Superior temporal gyrus (tissue), 1 donor: ENCODE measurements at regions not wholly inside any gene's neighbourhood (a gene's known extent, or its start where the extent isn't known, plus 50 kb on each side); places are given as distances from the start of the nearest gene placed in this dataset.

Experiments
- DNase-seq: peaks from one replicate; pipeline ENCODE4 v3.0.0-alpha.2; 2016; ENCODE audit errors: extremely low spot score

DNA sequence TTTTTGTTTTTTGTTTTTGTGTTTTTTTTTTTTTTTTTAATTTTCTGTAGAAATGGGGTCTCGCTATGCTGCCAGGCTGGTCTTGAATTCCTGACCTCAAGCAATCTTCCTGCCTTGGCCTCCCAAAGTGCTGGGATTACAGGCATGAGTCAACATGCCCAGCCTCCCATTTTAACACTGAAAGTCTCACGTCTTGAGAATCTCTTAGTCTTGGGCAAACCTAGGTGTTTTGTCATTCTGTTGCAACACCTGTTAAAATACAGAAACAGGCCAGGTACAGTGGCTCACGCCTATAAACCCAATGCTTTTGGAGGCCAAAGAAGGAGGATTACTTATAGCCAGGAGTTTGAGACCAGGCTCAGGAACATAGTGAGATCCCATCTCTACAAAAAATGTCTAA is 599.0 kb downstream of the TLR4 start:
- no peak for DNase-seq

DNA sequence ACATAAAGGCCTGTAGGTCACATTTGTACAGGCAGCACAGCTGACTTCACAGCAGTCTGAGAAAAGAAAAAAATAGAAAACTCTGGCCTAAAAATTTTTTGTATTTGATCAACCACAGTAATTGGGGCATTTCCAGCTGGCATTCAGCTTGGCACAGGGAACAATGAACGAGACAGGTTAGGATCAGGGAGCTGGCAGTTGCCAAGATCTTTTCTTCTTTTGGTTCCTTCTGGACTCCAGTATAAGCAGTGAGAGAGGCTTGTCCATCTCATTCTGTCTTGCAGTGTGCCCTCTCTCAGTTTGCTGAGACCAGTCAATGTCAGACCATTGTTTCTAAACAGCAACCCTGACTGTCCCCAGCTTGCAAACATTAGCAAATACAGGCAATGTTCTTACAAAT is 601.1 kb downstream of the TLR4 start:
- no peak for DNase-seq

DNA sequence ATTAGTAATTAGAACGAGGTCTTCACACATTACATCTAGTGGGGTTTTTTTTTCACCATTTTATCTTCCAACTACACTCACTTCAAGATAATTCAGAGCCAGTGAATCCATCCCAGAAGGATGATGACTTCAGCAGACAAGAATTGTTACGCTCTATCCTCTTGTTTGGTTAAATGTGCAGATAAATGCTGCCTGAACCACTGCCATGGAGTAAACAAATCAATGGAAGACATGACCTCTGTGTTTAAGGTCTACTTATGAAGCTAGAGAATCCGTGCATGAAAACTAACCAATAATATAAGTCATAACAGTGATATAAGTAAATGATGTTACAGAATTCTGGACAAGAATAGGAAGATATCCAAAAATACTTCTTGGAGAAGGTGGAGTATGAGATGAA is 602.6 kb downstream of the TLR4 start:
- no peak for DNase-seq

DNA sequence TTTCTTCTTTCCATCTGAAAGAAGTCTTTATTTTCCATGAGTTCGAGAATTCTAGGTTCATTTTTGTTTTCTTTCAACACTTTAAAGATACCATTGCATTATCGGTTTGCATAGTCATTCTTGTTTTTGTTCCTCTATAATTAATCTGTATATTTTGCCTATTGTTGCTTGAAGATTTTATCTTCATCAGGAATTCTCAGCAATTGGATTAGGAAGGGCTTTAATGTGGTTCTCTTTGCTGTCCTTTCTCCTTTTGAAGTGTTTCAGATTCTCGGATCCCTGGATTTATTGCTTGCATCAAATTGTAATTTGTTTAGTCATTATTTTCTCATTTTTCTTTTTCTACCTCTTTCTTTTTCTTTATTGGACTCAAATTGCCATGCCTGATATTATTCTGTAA is 609.8 kb downstream of the TLR4 start:
- no peak for DNase-seq

DNA sequence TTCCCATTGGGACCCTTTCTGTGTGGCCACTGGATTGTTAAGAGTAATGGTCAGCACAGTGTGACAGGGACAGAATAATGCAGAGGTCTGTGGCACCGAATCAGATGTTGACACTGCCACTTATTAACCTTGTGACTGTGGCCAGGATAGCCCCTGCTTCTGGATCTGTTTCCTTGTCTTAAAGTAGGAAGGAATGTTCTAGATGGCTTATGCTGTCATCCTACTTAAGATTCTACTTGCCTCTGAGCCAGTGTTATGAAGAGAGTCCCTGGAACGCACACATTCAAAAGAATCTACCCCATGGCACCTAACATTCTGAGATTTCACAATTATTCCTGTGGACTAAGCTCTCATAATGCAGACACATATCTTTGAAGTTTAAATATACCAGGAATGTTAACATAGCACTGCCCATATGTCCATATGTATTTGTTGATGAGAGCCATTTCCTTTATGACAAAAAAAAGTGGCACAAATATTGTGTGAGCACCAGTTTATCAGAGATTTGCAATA is 612.7 kb downstream of the TLR4 start:
- DNase-seq, result no peak

DNA sequence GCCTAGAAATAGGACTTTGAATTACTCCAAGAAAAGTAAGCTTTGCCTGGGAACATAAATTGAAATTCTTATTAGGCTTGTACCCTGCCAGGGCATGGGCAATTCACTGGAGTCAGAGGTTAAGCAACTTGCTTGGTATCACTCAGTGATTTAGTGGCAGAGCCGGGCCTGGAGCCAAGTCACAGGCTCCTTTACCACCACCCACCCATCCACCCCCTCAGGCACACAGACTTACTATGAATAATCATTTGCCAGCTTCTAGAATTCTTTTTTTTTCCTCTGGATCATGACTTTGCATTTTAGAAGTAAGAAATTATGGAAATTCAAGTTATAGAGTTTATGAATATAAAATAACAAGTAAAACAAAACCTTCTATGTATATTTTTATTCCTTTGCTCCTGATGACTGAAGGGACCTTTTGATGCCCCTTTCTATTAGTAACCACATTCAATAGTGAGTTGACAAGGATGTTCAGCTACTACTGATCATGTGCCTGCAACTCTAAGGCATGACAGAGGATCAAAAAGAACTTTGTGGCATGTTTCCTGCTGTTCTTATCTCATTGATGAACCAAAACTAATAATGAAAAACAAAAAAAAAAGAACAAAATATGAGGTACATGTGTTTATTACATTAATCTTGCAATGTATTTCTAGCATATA is 614.7 kb downstream of the TLR4 start:
- DNase-seq, result no peak

DNA sequence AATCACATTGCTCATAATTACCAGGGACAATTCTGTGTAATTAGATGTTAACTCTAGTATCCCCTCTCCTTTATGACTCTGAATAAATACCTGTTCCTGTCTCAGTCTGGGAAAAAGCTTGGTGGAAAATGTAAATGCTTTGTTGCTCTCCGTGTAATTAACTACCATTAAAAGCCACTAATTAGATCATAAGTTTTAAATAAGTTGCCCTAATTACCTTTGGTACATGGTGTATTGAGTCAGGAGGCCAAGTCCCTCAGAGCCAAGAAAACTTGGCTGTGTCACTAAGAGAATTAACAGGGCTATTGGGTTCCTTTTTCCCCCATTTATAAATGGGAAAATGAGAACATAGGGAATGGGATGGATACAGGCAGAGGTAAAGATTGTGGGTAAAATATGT is 617.6 kb downstream of the TLR4 start:
- DNase-seq, result no peak

DNA sequence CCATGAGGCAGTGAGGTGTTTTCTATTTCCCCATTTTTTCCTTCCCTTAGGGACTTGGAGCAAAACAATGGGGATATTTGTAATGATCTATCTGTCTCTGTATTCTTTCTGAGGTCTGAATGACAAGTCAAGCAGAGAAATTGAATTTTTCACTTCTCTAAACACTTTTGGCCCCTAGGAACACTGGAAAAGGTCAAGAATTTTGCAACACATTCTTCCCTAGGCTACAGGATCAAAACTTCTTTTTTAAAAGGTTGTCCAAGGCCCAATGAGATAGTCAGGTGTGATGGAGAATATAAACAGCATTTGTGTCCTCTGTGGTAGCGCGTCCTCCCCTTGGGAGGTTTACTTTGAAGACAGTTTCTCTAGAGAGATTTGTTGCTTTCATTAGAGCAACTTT is 620.5 kb downstream of the TLR4 start:
- DNase-seq, result no peak

DNA sequence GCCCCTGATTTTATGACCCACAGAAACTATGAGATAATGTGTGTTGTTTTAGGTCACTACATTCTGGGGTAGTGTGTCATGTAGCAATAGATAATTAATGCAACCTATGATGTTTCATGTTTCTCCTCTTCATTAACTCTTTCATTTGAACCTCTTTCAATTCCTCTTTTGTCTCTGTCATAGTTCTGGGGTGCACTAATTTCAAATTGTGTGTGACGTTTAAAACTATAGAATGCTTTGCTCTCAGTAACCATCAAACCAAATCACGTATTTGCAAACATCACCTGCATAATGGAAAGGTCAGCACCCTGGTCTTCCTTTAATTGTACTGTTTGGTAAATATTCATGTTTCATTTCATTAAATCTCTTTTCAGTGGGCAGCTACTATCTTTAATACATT is 621.6 kb downstream of the TLR4 start:
- DNase-seq, result no peak

DNA sequence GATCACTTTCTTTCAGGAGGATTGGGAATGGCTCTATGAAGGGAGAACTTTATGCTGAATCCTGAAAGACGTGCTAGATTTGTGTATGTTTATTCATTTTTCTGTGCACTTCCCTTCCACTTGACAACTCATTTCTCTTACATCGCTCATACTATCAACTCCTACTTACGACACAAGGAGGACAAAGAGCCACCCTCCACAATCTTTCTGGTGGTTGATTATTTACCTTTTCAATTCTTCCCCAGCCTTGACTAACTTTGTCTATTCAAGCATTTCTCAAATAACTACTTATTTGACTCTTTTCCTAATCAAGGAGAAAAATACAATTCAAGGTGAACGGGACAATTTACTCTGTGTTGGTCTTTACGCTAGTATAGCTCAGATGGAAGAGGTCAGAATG is 622.1 kb downstream of the TLR4 start:
- DNase-seq, result no peak

DNA sequence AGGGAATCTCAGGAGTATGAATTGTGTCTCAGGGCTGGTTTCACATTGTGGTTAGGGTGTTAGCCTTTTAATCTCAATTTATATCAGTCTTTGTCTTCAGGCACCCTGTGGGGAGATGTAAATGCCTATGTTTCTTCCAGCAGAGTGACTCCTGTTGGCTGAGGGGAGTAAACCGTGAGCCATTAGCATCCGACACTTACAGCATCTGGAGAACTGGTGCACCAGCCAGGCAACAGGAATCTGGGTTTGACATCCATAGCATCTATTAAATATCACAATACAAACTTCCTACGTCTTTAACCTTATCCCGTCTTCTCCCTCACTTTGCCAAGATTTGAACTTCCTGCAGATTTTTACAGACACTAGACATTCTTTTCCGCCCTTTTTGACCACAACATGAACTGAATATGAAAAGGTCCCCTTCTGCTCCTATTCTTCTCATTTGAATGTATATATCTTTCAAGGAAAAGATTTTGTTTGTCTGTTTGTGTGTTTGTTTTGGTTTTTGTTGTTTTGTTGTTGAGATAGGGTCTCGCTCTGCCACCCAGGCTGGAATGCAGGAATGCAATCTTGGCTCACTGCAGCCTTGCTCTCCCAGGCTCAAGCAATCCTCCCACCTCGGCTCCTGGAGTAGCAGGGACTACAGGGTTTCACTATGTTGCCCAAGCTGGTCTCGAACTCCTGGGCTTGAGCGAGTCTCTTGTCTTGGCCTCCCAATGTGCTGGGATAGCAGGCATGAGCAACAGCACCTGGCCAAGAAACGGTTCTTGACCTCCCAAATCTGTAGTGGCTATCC is 626.2 kb downstream of the TLR4 start:
- DNase-seq, result no peak

DNA sequence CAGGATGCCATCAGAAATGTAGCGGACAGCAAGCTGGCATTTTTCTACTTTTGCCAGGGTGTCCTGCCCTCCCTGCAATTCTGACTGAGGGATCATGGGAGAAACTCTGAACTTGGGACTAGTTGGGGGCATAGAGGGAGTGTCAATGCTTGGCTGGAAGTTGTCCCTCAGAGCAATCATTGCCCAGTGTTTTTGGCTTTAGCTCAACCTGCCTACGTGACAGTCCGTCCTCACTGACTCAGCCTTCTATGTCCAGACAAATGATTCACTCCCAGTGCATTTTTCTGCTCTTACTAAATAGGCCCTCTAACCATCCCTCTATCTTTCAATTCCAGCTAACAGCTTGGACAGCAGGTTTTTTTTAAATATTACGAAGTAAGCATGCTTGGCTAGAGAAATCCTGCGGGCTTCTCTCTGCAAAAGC is 627.4 kb downstream of the TLR4 start:
- no peak for DNase-seq

DNA sequence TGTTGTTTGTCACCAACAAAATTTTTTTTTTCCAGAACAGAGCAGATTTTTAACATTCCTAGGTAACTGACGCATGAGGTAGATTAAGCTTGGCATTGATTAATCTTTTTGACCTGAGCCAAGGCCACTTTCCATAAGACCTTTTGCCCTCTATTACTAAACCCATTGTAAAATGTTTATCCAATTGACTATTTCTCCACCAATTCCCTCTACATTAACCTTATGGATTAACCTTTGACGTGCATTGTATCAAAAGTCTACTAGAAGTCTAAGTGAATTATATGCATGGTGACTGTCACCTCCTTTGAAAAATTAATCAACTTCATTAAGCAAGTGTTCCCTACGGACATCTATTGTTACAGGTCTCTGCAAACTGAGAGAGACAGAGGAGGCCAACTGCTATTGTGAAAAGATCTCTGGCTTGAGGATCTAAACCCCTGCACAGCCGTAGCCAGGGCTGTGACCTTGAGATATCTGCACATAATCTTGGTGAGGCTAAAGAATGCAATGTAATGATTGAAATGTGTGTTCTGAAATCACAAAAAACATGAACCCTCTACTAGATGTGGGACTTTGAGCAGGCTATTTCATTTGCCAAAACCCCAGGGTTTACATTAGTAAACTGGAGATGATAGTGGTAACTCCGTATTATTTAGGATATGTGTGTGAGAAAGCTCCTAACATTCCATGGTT is 632.2 kb downstream of the TLR4 start:
- DNase-seq, result no peak

DNA sequence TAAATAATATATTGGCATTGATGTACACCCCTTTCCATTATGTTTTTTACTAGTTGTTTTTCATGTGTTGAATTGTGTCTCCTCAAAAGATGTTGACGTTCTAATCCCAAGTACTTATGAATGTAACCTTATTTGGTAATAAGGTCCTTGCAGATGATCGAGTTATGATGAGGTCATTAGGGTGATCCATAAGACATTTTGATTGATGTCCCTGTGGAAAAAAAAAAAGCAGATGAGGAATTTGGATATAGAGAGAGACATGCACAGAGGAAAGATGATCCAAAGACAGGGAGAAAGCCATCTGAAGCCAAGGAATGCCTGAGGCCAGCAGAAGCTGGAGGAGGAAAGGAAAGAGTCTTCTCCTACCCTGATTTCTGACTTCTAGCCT is 632.7 kb downstream of the TLR4 start:
- DNase-seq, result no peak

DNA sequence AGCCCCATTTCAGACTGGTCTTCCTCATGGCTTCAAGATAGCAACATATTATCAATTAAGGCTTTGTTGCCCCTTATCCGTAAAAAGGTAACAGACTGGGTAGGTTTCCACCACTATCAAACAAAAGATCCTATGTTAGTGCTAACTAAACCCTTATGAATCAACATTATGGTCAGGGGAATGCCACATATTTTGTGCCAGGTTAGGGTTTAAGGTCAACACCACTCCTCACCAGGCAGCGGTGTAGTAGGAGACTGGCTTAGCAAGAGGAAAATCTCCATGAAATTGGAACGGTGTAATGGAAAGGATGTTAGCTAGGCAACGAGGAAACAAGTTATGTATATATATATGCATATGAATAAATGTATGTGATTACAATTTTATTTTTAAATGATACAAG is 655.8 kb downstream of the TLR4 start:
- no peak for DNase-seq

DNA sequence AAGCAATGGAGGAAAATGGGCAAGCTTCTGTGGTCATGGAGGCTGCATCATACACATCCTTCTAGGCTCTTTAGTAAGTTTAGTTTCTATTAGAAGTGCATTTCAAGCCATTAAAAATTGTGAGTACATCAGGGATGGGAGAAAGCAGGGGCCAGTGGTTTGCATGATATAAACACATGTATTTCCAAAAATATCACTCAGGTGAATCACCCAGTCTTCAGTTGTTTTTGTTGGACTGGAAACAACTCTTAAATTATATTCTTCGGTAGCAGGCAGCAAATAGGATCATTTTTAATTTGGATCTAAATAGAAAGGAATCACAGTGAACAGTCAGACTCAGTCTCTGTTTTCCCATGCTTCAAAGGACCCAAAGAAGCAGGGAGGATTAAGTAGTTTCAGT is 657.9 kb downstream of the TLR4 start:
- DNase-seq, result no peak

DNA sequence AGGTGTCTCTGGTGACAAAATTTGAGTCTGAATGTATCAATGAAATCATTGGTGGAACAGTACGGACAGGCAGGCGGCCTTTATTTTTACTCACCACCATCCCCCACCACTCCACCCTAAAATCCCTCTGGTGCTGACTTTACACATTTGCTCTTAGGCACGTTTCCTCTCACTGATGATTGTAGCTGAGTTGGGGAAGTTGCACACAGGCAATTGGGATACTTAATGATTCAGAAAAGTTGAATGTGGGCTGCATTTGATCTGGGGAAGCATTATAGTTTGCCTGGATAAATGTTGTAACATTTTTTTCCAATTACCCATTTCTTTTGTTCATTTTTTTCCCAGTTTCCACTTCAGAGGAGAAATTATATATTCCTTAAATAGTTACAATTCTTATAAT is 658.4 kb downstream of the TLR4 start:
- no peak for DNase-seq

DNA sequence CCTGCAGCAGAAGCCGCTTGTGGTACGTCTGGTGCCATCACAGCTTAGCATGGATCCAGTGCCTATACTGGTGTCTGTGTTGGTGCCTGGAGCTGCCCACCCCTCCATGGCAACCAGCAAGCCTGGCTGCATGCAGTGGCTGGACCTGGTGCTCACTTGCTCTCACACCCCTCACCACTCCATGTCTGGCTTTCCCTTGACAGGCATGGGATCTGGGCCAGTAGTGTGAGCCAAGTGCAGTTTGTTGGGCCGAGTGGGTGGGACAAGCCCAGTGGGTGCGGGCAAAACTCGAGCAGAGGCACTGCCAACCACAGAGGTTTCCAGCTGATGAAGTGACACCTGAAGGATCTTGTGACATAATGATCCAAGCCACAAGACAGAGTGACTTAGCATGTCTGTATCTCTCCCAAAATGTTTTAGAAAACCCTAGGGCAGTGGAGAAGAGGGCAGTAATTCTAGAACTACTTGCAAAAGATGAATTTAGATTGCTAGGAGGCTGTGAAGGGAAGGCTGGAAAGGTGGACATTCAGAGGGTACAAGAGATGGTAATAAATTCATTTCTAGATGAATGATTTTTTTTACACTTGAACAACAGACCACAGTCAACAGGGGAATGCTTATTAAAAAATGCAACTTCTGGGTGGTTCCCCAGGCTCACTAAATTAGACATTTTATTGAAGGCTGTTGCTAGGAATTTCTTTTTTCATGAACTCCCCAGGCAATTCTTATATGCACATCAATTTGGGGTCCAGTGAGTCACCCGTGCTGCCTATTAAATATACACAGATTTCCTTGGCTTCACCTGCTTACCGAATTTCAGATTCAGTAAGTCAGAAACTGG is 660.3 kb downstream of the TLR4 start:
- DNase-seq, result no peak

DNA sequence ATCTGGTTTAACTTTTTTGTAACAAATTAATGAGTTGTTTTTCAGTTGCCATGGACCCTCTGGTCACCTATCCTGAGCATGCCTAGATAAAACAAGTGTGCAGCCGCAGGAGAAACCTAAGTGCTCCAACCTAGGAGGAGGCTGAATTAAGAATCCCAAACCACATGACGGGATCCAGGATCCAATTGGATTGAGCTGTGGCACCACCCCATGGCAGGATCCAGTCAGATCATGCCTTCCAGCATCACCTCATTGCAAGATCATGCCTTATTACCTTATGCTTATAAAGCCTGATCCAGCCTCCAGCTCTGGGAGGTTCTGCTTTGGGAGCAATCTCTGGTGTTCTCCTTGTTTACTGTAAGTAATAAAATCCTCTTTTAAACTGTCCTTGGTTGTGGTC is 662.0 kb downstream of the TLR4 start:
- DNase-seq, result no peak

DNA sequence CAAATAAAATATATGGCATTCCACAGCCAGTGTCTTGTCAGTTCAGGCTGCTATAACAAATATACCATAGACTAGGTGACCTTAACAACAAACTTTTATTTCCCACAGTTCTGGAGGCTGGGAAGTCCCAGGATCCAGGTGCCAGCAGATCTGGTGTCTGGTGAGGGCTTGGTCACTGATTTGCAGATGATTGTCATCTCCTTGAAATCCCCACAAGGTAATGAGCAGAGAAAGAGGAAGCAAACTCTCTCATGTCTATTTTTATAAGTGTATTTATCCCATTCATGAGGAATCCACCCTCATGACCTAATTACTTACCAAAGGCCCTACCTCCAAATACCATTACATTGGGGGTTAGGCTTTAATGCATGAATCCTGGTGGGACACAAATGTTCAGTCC is 663.2 kb downstream of the TLR4 start:
- DNase-seq, result no peak

DNA sequence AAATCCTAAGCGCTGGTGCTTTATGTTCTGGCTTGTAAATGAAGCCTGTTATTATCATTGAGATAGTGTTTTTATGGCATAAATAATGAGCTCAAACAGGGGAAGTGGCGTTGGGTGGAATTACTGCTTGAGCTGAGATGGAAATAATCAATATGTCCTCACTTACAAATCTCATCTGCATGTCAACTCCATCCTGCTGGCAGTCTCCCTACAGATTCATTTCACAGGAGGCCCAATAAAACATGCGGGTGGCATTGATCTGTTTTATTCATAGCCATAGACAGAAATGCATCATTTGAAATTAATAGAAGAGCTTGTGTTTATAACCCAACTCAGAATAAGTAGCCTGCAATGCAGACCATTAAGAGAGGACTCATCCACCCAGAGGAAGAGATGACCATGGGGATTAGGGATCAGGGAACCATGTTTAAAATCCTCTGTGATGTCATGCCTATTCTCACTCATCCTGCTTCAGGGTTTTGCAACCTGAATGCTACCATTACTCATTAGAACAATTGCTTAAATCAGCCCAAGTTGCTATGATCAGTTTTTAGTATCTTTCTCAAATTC is 680.4 kb downstream of the TLR4 start:
- DNase-seq, result no peak

DNA sequence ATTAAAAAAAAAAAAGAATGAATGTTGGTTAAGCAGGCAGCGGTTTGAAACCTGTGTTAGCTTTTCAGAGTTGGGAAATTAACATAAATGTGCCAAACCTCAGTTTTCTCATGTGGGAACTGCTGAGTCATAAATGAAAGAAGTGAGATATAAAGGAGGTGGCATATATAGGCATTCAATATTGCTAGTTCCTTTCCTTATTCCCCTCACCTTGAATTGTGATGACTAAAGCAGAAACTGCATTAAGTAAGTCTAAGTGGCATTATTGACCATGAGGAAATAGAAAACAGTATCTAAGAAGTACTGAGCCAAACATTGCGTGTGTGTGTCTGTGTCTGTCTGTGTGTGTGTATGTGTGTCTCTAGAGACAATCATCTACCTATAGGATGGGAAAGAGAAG is 691.2 kb downstream of the TLR4 start:
- DNase-seq, result no peak
